Left ventricle myocardium superior (tissue), 1 donor: ENCODE measurements at regions not wholly inside any gene's neighbourhood (a gene's known extent, or its start where the extent isn't known, plus 50 kb on each side); places are given as distances from the start of the nearest gene placed in this dataset.

Source experiments
- ATAC-seq: fragments of 200-7000 bp; cut with Tn5 transposase; one replicate; pipeline ENCODE4 v1.9.1; 2020; ENCODE audit warnings: mild to moderate bottlenecking, moderate library complexity
- DNase-seq: peaks from one replicate; pipeline ENCODE4 v3.0.0-alpha.2; 2020
- intact Hi-C: fragments of 100-400 bp; cut with micrococcal nuclease; formaldehyde crosslinking; loops from one replicate; pipeline ENCODE4 v1.11.0; 2022
- donor health status: DM: no; HTN: yes; CAD: no; lungs with severe emphysema.

- no peak for ATAC-seq
- intact Hi-C loops = no loop called here
- DNase-seq = no peak
Observed at GRCh38 chr4:14711259-14711658, 291.0 kb upstream of the CPEB2 start.

- ATAC-seq (no peak), DNase-seq (no peak)
- intact Hi-C loops = no loop called here
Observed at GRCh38 chr4:14716691-14717090, 285.6 kb upstream of the CPEB2 start.

- intact Hi-C loops = no loop called here
- DNase-seq (no peak), ATAC-seq (peak; percentile 38)
Observed at GRCh38 chr4:14719053-14719452, 283.2 kb upstream of the CPEB2 start.

- ATAC-seq (no peak), DNase-seq (no peak)
- intact Hi-C loops = no loop called here
Observed at GRCh38 chr4:14726441-14726840, 275.8 kb upstream of the CPEB2 start.

GRCh38 chr4:14726877-14727361, 275.4 kb upstream of the CPEB2 start:
- ATAC-seq (no peak), DNase-seq (no peak)
- intact Hi-C loops = no loop called here

GRCh38 chr4:14729282-14730000, 272.8 kb upstream of the CPEB2 start:
- ATAC-seq (no peak), DNase-seq (no peak)
- intact Hi-C loops = no loop called here

- intact Hi-C loops = no loop called here
- no peak for DNase-seq
- ATAC-seq = no peak
Observed at GRCh38 chr4:14742054-14742453, 260.2 kb upstream of the CPEB2 start.

- intact Hi-C loops = no loop called here
- ATAC-seq = no peak
- DNase-seq = no peak
Observed at GRCh38 chr4:14743172-14743571, 259.1 kb upstream of the CPEB2 start.

- no peak for DNase-seq
- no peak for ATAC-seq
- intact Hi-C loops = no loop called here
Observed at GRCh38 chr4:14743601-14744000, 258.7 kb upstream of the CPEB2 start.

GRCh38 chr4:14744346-14744745, 257.9 kb upstream of the CPEB2 start:
- no peak for DNase-seq
- ATAC-seq = no peak
- intact Hi-C loops = no loop called here

GRCh38 chr4:14749910-14750309, 252.4 kb upstream of the CPEB2 start:
- peak; percentile 95 for ATAC-seq
- DNase-seq = peak; percentile 38
- intact Hi-C loops = no loop called here

- DNase-seq = no peak
- intact Hi-C loops = no loop called here
- ATAC-seq = no peak
Observed at GRCh38 chr4:14752341-14753046, 249.8 kb upstream of the CPEB2 start.

GRCh38 chr4:14767142-14767541, 235.1 kb upstream of the CPEB2 start:
- ATAC-seq (peak; percentile 36), DNase-seq (no peak)
- intact Hi-C loops = no loop called here

- intact Hi-C loops = no loop called here
- ATAC-seq (no peak), DNase-seq (no peak)
Observed at GRCh38 chr4:14768449-14768848, 233.8 kb upstream of the CPEB2 start.

GRCh38 chr4:14769993-14770392, 232.3 kb upstream of the CPEB2 start:
- intact Hi-C loops = no loop called here
- ATAC-seq (no peak), DNase-seq (no peak)

GRCh38 chr4:14771094-14771493, 231.2 kb upstream of the CPEB2 start:
- ATAC-seq = no peak
- intact Hi-C loops = no loop called here

GRCh38 chr4:14771504-14772175, 230.6 kb upstream of the CPEB2 start:
- intact Hi-C loops = no loop called here
- ATAC-seq = no peak
- no peak for DNase-seq

More at GRCh38 chr4:14771094-14771493, 231.2 kb upstream of the CPEB2 start:
- DNase-seq = no peak

- intact Hi-C loops = no loop called here
- ATAC-seq (no peak), DNase-seq (no peak)
Observed at GRCh38 chr4:14772388-14772787, 229.9 kb upstream of the CPEB2 start.

- DNase-seq (no peak), ATAC-seq (no peak)
- intact Hi-C loops = no loop called here
Observed at GRCh38 chr4:14783011-14783877, 219.0 kb upstream of the CPEB2 start.
